NCI-H1417 (cell line): ENCODE measurements at regions not wholly inside any gene's neighbourhood (a gene's known extent, or its start where the extent isn't known, plus 50 kb on each side); places are given as distances from the start of the nearest gene placed in this dataset.

Experiments used
- DNase-seq, 3 experiments: peaks; one replicate each; lab custom pipeline; 2025; lab: John Stamatoyannopoulos, UW

GRCh38 chr11:15378941-15379340, 264.2 kb downstream of the INSC start:
- DNase-seq: no peak

- DNase-seq: no peak
These were observed 264.8 kb downstream of the INSC start for GRCh38 chr11:15379483-15379882.

- DNase-seq: no peak
These were observed 276.1 kb downstream of the INSC start for GRCh38 chr11:15390857-15391256.

GRCh38 chr11:15396778-15397177, 282.1 kb downstream of the INSC start:
- DNase-seq: no peak

GRCh38 chr11:15406851-15407351, 292.2 kb downstream of the INSC start:
- no peak for DNase-seq

- DNase-seq: peak in 2 of 3 experiments; percentile 23 to 69
These were observed 297.3 kb downstream of the INSC start for GRCh38 chr11:15412054-15412453.

- DNase-seq: no peak
These were observed 304.2 kb downstream of the INSC start for GRCh38 chr11:15418921-15419320.

- no peak for DNase-seq
These were observed 305.0 kb downstream of the INSC start for GRCh38 chr11:15419696-15420095.

- DNase-seq: no peak
These were observed 315.7 kb downstream of the INSC start for GRCh38 chr11:15430381-15430780.

GRCh38 chr11:15434529-15434928, 319.8 kb downstream of the INSC start:
- DNase-seq: no peak

GRCh38 chr11:15446315-15446714, 331.6 kb downstream of the INSC start:
- DNase-seq: no peak

- DNase-seq: no peak
These were observed 332.2 kb downstream of the INSC start for GRCh38 chr11:15446929-15447328.

- DNase-seq: no peak
These were observed 337.0 kb downstream of the INSC start for GRCh38 chr11:15451713-15452112.

- no peak for DNase-seq
These were observed 338.6 kb downstream of the INSC start for GRCh38 chr11:15453211-15453765.

GRCh38 chr11:15468466-15468865, 353.7 kb downstream of the INSC start:
- DNase-seq: no peak

- DNase-seq: peak in 2 of 3 experiments; percentile 69 to 77
These were observed 356.5 kb downstream of the INSC start for GRCh38 chr11:15471048-15471894.

- peak; percentile 66 to 98 (median 87) for DNase-seq
These were observed 357.4 kb downstream of the INSC start for GRCh38 chr11:15471895-15472799.

- no peak for DNase-seq
These were observed 359.5 kb downstream of the INSC start for GRCh38 chr11:15473954-15474837.

GRCh38 chr11:15476371-15476917, 361.7 kb downstream of the INSC start:
- DNase-seq: no peak

- DNase-seq: no peak
These were observed 367.1 kb downstream of the INSC start for GRCh38 chr11:15481871-15482270.

GRCh38 chr11:15483205-15483604, 368.5 kb downstream of the INSC start:
- no peak for DNase-seq
